Cardiac muscle cell (in vitro differentiated cells and primary cell): ENCODE measurements at regions not wholly inside any gene's neighbourhood (a gene's known extent, or its start where the extent isn't known, plus 50 kb on each side); places are given as distances from the start of the nearest gene placed in this dataset.

Experiments
- DNase-seq, 2 donors: peaks; one replicate each; pipeline versions ENCODE4 v3.0.0 to v3.0.0-alpha.2; 2010 to 2017; ENCODE audit warnings: low read depth in 1 of 2, low spot score in 1 of 2
- H3K27ac ChIP-seq: fragments of 200-600 bp; sonication (generic); 2 replicates; pipeline ENCODE4 v1.5.1; 2016
- H3K27me3 ChIP-seq: fragments of 200-600 bp; sonication (generic); 2 replicates; pipeline ENCODE4 v1.6.0; 2016; ENCODE audit warnings: control low read depth
- H3K36me3 ChIP-seq: fragments of 200-600 bp; sonication (generic); 2 replicates; pipeline ENCODE4 v1.5.1; 2016; ENCODE audit warnings: control low read depth
- H3K4me1 ChIP-seq: fragments of 200-600 bp; sonication (generic); 2 replicates; pipeline ENCODE4 v1.8.1; 2017; ENCODE audit warnings: low read depth, mild to moderate bottlenecking, mixed run types
- H3K4me3 ChIP-seq: fragments of 200-600 bp; sonication (generic); 2 replicates; pipeline ENCODE4 v1.5.1; 2016; ENCODE audit warnings: mild to moderate bottlenecking
- H3K9me3 ChIP-seq: fragments of 200-600 bp; sonication (generic); 2 replicates; pipeline ENCODE4 v1.5.1; 2017; ENCODE audit warnings: low read depth, mild to moderate bottlenecking, control low read depth
- TF ChIP-seq, protein P1 (sequence below): IDR thresholded peaks from 2 replicates; pipeline ENCODE4 v1.5.1; 2012; ENCODE audit warnings: low read depth, mild to moderate bottlenecking, low read length

DNA sequence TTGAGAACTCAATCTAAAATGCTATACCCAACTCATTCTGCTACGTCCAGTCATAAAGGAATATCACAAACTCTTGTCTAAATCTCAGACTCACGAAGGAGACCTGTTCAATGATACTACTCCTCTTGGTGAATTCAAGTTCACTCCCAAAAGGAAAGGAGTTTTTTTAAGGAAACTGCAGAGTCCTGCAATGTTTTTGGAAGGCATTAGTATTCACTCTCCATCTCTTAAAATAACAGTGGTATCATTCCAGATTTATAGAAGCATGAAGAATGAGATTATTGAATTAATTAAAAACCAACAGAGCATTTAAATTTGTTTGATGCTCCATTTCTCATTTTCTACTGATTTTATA lies 73.4 kb downstream of the FOXD1 start:
- no peaks in the 10 kb centered on the region for H3K27me3 ChIP-seq
- no peak overlapping the region for H3K27ac ChIP-seq
- TF ChIP-seq, protein P1, sequence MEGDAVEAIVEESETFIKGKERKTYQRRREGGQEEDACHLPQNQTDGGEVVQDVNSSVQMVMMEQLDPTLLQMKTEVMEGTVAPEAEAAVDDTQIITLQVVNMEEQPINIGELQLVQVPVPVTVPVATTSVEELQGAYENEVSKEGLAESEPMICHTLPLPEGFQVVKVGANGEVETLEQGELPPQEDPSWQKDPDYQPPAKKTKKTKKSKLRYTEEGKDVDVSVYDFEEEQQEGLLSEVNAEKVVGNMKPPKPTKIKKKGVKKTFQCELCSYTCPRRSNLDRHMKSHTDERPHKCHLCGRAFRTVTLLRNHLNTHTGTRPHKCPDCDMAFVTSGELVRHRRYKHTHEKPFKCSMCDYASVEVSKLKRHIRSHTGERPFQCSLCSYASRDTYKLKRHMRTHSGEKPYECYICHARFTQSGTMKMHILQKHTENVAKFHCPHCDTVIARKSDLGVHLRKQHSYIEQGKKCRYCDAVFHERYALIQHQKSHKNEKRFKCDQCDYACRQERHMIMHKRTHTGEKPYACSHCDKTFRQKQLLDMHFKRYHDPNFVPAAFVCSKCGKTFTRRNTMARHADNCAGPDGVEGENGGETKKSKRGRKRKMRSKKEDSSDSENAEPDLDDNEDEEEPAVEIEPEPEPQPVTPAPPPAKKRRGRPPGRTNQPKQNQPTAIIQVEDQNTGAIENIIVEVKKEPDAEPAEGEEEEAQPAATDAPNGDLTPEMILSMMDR = no peak
- H3K4me3 ChIP-seq = no peak overlapping the region
- no peaks in the 10 kb centered on the region for H3K4me1 ChIP-seq
- no peaks in the 10 kb centered on the region for H3K9me3 ChIP-seq
- H3K36me3 ChIP-seq = no peaks in the 10 kb centered on the region
- no peak for DNase-seq

- no peaks in the 10 kb centered on the region for H3K4me1 ChIP-seq
- H3K27ac ChIP-seq = no peak overlapping the region
Measured at GRCh38 chr5:73374520-73375190, 73.9 kb downstream of the FOXD1 start.

GRCh38 chr5:73373814-73374510 lies 74.6 kb downstream of the FOXD1 start:
- no peaks in the 10 kb centered on the region for H3K36me3 ChIP-seq
- H3K27me3 ChIP-seq = no peaks in the 10 kb centered on the region
- no peaks in the 10 kb centered on the region for H3K4me1 ChIP-seq
- H3K4me3 ChIP-seq = no peak overlapping the region
- TF ChIP-seq, protein P1 = no peak
- H3K9me3 ChIP-seq = no peaks in the 10 kb centered on the region
- no peak overlapping the region for H3K27ac ChIP-seq
- no peak for DNase-seq

More at GRCh38 chr5:73374520-73375190, 73.9 kb downstream of the FOXD1 start:
- Histone ChIP-seq H3K4me3 (no peak overlapping the region), H3K36me3 (no peaks in the 10 kb centered on the region), H3K9me3 (no peaks in the 10 kb centered on the region), H3K27me3 (no peaks in the 10 kb centered on the region)
- TF ChIP-seq, protein P1 = no peak
- DNase-seq = peak in 1 of 2 donors; percentile 45

DNA sequence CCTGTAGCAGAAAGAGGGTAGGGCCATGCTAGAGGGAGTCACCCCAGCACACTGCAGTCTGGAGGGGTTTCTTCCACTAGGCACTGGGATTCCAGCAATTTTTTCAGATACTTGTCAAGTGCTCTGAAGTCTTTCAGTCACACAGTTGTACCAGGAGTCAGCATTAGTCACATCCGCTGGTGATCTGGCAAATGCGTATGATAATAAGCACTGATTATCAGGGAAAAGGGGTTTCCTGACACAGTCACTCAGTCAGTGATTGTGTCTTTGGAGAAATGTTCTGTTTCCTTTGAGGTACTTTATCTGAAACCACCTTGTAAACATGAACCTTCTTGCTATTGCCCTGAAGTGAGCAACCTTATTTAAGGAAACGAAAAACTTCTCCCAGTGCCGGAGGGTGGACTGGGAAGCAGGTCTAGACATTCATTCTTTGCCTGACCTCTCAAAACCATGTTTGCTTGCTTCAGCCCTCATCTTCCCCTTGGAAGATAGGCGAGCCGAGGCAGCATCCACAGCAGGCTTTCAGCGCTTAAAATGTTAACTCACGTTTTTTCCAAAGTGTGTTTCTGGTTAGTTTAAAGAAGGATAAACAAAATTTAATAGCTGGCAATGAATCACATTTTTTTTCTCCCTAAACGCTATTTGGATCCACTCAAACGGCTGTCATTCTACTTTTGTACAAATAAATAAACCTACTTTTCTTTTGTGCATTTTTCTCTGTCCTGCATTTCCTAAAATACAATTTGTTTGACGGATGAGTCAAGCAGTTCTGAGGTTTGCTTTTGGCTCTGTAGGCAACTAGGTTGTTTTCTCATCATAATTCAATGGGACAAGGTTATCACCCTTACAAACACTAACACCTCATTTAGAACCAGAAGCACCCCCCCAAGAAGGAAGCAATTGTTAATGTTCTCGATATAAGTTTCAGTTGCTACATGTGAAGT lies 77.7 kb downstream of the FOXD1 start:
- Histone ChIP-seq H3K27me3 (no peaks in the 10 kb centered on the region), H3K4me3 (no peak overlapping the region), H3K4me1 (no peaks in the 10 kb centered on the region), H3K9me3 (no peaks in the 10 kb centered on the region), H3K36me3 (no peaks in the 10 kb centered on the region), H3K27ac (no peak overlapping the region)
- TF ChIP-seq, protein P1 = no peak
- peak in 1 of 2 donors; percentile 52 for DNase-seq

DNA sequence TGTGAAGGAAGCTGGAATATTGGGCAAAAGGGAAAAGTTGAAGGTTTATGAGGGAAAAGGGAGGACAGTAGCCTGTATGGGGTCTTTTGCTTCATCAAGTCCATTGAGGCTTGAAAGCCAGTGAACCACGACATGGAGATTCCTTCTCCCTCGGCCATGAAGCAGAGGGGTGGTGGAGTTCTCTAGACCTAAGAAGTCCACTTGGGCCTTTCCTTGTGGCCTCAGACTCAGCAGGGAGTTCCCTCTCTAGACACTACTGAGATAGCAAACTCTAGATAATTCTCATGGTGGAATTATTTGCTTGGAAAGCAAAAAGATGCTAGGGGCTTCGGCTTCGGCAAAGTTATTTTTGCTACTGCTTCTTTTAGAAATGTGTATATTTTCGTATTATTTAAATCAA lies 78.5 kb downstream of the FOXD1 start:
- TF ChIP-seq, protein P1 = no peak
- H3K4me3 ChIP-seq = no peak overlapping the region
- DNase-seq = no peak
- H3K27me3 ChIP-seq = no peaks in the 10 kb centered on the region
- H3K9me3 ChIP-seq = no peaks in the 10 kb centered on the region
- no peaks in the 10 kb centered on the region for H3K36me3 ChIP-seq
- H3K4me1 ChIP-seq = no peaks in the 10 kb centered on the region
- H3K27ac ChIP-seq = no peak overlapping the region
